GM10248 (cell line): ENCODE measurements at regions not wholly inside any gene's neighbourhood (a gene's known extent, or its start where the extent isn't known, plus 50 kb on each side); places are given as distances from the start of the nearest gene placed in this dataset.

Experiments used
- CTCF ChIA-PET: fragments of 300-600 bp; sonication (Branson Sonifier 250); formaldehyde crosslinking; extraction: SDS; loops from one replicate; lab custom pipeline; 2021; ENCODE audit warnings: antibody characterized with exemption; lab: Yijun Ruan, JAX
- POLR2A ChIA-PET: fragments of 350-650 bp; sonication (Branson Sonifier 250); formaldehyde crosslinking; extraction: SDS; loops from one replicate; lab custom pipeline; 2020; ENCODE audit warnings: antibody characterized with exemption; lab: Yijun Ruan, JAX
- DNase-seq: peaks from one replicate; pipeline ENCODE4 v3.0.0; 2012; ENCODE audit errors: extremely low spot score
- TF ChIP-seq, protein P1 (sequence below): IDR thresholded peaks from 2 replicates; pipeline ENCODE4 v1.5.1; 2012; ENCODE audit warnings: mild to moderate bottlenecking, low read depth; ENCODE audit errors: extremely low read depth, missing control alignments, control extremely low read depth

DNA sequence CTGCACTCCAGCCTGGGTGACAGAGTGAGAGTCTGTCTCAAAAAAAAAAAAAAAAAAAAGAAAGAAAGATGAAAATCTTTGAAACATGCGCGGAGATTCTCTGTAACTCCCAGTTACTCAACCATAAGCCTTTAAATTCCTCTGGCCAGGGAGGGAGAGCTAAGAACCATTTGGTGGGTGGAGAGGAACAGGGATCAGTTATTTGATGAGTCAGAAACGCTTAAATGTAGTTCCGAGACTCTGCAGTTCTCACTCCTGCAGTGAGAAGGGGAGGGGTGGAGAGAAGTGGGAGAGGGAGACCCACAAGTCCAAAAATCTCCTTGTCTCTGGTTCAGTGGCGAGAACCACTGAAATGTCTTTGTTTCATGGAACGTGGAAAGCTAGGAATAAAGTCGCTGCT is 266.7 kb downstream of the SOX9 start:
- ChIA-PET POLR2A (no interaction called here), CTCF (no interaction called here)
- TF ChIP-seq, protein P1, sequence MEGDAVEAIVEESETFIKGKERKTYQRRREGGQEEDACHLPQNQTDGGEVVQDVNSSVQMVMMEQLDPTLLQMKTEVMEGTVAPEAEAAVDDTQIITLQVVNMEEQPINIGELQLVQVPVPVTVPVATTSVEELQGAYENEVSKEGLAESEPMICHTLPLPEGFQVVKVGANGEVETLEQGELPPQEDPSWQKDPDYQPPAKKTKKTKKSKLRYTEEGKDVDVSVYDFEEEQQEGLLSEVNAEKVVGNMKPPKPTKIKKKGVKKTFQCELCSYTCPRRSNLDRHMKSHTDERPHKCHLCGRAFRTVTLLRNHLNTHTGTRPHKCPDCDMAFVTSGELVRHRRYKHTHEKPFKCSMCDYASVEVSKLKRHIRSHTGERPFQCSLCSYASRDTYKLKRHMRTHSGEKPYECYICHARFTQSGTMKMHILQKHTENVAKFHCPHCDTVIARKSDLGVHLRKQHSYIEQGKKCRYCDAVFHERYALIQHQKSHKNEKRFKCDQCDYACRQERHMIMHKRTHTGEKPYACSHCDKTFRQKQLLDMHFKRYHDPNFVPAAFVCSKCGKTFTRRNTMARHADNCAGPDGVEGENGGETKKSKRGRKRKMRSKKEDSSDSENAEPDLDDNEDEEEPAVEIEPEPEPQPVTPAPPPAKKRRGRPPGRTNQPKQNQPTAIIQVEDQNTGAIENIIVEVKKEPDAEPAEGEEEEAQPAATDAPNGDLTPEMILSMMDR = no peak
- DNase-seq = no peak

DNA sequence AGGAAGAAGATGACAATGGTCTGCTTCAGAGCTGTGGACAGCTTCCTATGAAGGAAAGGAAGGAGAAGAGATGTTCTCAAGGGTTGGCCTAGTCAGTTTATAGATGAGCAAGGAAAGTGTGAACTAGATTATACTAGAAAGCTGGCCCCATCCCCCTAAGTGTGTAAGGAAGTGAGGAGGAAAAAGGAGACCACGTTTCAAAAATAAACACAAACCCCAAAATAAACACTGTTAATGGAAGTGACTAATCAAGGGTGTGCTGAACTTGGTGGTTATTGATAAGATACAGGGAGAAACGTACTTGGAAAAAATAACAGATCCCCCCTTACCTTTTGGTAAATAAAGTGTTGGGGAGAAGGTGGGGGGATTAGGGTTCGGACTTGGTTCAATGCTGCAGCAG is 267.1 kb downstream of the SOX9 start:
- TF ChIP-seq, protein P1 = no peak
- DNase-seq = no peak
- ChIA-PET POLR2A (no interaction called here), CTCF (interaction anchor here (1.6 kb wide), 1 partner anchor 12 kb away, joined by 4 read pairs; no protein-coding TSS in a partner anchor)

DNA sequence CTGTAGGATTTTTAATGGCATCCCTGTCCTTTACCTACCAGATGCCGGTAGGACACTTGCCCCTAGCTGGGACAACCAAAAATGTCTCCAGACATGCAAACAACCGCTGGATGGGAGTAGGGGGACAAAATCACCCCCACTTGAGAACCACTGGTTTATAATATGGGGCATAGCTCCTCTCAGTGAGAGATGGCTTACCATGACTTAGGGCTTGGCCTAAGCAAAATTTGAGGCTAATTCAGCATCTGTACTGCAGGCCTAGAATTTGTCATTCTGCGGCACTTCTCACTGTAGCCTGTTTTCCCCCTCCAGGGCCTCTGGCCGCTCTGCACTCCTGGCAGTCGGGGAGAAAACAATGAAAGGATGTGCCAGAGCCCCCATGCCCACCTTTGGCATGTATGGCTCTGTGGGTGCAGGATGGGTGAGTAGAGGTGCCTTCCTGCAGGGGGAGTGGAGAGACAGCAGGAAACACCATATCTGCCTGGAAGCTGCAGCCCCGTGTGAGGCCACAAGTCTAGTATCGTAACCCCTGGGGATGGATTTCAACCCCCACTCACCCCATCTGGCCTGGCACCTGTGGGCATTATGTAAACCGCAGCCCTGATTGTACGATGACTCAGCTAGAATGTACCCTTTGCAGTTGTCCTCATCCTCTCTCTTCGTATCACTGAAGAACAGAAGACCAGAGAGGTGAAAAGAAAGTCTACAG is 268.1 kb downstream of the SOX9 start:
- TF ChIP-seq, protein P1 = no peak
- POLR2A ChIA-PET = no interaction called here
- CTCF ChIA-PET = interaction anchor here (1.1 to 1.6 kb wide), 3 partner anchors 11 to 71 kb away, joined by 4 to 5 read pairs (median 4); no protein-coding TSS in a partner anchor
- DNase-seq = no peak

DNA sequence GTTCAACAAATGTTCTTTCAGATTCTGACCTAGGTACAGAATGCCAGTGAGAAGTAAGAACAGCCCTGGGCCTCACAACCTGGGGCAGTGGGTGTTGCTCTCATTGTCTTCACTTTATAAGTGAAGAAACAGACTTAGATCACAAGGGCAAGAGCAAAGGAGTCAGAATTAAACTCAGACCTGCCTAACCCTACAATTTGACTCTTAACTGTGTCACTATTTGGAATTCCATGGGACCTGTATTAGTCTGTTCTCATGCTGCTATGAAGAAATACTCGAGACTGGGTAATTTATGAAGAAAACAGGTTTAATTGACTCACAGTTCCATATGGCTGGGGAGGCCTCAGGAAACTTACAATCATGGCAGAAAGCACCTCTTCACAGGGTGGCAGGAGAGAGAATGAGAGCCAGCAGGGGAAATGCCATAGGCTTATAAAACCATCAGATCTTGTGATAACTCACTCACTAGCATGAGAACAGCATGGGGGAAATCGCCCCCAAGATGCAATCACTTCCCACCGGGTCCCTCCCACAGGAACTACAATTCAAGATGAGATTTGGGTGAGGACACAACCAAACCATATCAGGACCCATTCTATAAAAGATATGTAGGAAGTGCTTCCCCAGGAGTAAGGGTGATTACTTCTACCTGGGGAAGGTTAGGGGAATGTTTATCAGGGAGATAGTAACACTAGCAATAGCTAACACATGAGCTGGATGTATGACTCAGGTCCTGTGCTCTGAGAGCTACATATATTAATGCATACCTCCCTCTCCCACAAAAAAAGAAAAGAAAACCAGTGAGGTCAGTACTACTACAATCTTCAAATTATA is 270.1 kb downstream of the SOX9 start:
- TF ChIP-seq, protein P1 = no peak
- DNase-seq = no peak
- CTCF ChIA-PET = interaction anchor here (1.1 to 1.4 kb wide), 2 partner anchors 32 to 169 kb away, joined by 3 to 4 read pairs; no protein-coding TSS in a partner anchor
- POLR2A ChIA-PET = no interaction called here

DNA sequence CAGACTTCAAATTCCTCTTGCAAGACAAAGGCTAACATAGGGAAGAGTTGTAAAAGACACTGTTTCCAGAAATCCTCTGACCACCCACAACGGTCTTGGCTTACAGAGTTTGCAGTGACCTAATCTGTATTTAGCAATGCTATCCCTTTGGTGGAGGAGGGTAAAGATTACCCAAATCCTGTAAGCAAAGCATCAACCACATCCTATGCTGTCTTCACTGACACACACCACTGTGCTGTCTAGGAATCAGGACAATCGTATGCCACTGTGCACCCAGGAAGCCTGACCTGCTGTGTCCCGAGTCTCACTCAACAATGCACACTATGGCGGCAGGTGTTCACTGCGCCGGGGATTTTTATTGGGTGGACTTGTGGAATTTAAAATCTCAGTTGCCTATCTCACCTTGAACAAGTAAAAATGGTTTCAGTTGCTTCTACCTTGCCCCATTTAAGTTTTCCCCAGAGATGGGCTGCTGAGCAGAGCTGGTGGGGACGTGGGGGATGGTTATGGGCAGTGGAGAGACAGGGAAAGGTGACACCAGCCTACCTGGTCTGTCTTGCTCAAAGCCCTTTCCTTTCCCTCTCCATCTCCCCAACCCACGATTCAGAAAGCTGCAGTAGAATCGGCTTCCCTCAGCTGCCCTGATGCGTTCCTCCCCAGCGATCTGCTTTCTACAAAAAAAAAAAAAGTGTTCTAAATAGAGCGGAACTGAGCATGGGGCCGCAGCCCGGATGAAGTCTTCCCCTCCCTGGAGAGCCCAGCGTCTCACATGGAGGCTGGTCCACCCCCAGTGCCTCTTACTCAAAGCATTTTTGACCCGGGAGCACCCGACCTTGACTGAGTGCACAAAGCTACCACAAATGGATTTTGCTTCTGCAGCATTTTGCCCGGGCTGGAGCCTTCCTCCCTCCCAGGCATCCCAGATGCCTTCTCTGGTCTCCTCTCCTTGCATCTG is 271.5 kb downstream of the SOX9 start:
- TF ChIP-seq, protein P1 = no peak
- POLR2A ChIA-PET = interaction anchor here (0.6 kb wide), 1 partner anchor 307 kb away, joined by 3 read pairs; no protein-coding TSS in a partner anchor
- no peak for DNase-seq

More for the DNA sequence above, 271.5 kb downstream of the SOX9 start:
- CTCF ChIA-PET = interaction anchor here (1.1 to 1.4 kb wide), 2 partner anchors 34 to 168 kb away, joined by 3 to 4 read pairs; no protein-coding TSS in a partner anchor
